Stimulated activated CD4-positive, alpha-beta T cell treated with anti-CD3 and anti-CD28 coated beads, Interleukin-15, amount 100 ng/mL, for 48 hours (primary cell): ENCODE measurements at regions not wholly inside any gene's neighbourhood (a gene's known extent, or its start where the extent isn't known, plus 50 kb on each side); places are given as distances from the start of the nearest gene placed in this dataset.

Experiments used
- DNase-seq, 2 donors: peaks; one replicate each; pipeline ENCODE4 v3.0.0-alpha.2; 2020; ENCODE audit warnings: low read depth in 2 of 2

- no peak for DNase-seq
These were observed 288.9 kb upstream of the DMAC1 start for GRCh38 chr9:8088477-8088876.

GRCh38 chr9:8085986-8086385 lies 286.4 kb upstream of the DMAC1 start:
- no peak for DNase-seq

GRCh38 chr9:8078641-8079140 lies 279.1 kb upstream of the DMAC1 start:
- DNase-seq: no peak

GRCh38 chr9:8074713-8075286 lies 275.2 kb upstream of the DMAC1 start:
- no peak for DNase-seq

GRCh38 chr9:8071445-8071798 lies 271.8 kb upstream of the DMAC1 start:
- no peak for DNase-seq

- DNase-seq: no peak
These were observed 271.3 kb upstream of the DMAC1 start for GRCh38 chr9:8070779-8071444.

GRCh38 chr9:8062459-8062858 lies 262.9 kb upstream of the DMAC1 start:
- DNase-seq: no peak

- DNase-seq: no peak
These were observed 253.9 kb upstream of the DMAC1 start for GRCh38 chr9:8053501-8053900.

GRCh38 chr9:8052991-8053390 lies 253.4 kb upstream of the DMAC1 start:
- DNase-seq: no peak

- DNase-seq: no peak
These were observed 238.2 kb upstream of the DMAC1 start for GRCh38 chr9:8037745-8038144.

GRCh38 chr9:8036914-8037524 lies 237.4 kb upstream of the DMAC1 start:
- no peak for DNase-seq

GRCh38 chr9:8033794-8034193 lies 234.2 kb upstream of the DMAC1 start:
- DNase-seq: no peak

- no peak for DNase-seq
These were observed 230.5 kb upstream of the DMAC1 start for GRCh38 chr9:8030095-8030494.

GRCh38 chr9:8027351-8027750 lies 227.8 kb upstream of the DMAC1 start:
- no peak for DNase-seq

- no peak for DNase-seq
These were observed 226.0 kb upstream of the DMAC1 start for GRCh38 chr9:8025551-8025950.

- DNase-seq: no peak
These were observed 220.6 kb upstream of the DMAC1 start for GRCh38 chr9:8020186-8020585.

GRCh38 chr9:8019636-8020035 lies 220.1 kb upstream of the DMAC1 start:
- DNase-seq: no peak

GRCh38 chr9:8014997-8015682 lies 215.6 kb upstream of the DMAC1 start:
- no peak for DNase-seq

- no peak for DNase-seq
These were observed 213.4 kb upstream of the DMAC1 start for GRCh38 chr9:8012986-8013385.

GRCh38 chr9:8011974-8012373 lies 212.4 kb upstream of the DMAC1 start:
- no peak for DNase-seq

GRCh38 chr9:7996558-7996957 lies 197.0 kb upstream of the DMAC1 start:
- DNase-seq: no peak

GRCh38 chr9:7988644-7989280 lies 189.2 kb upstream of the DMAC1 start:
- no peak for DNase-seq
